Breast epithelium (tissue), 3 donors: ENCODE measurements at regions not wholly inside any gene's neighbourhood (a gene's known extent, or its start where the extent isn't known, plus 50 kb on each side); places are given as distances from the start of the nearest gene placed in this dataset.

Source experiments
- CTCF ChIP-seq, 3 donors: fragments of 450-650 bp; IDR thresholded peaks; one replicate each; pipeline ENCODE4 v1.5.1; 2016 to 2017; ENCODE audit warnings: antibody characterized with exemption in 3 of 3, mild to moderate bottlenecking in 3 of 3, moderate library complexity in 3 of 3
- POLR2A ChIP-seq: fragments of 450-650 bp; IDR thresholded peaks from one replicate; pipeline ENCODE4 v1.6.1; 2016; ENCODE audit warnings: antibody characterized with exemption, mild to moderate bottlenecking, moderate library complexity
- POLR2AphosphoS5 ChIP-seq, 3 donors: sonication (generic); formaldehyde crosslinking; IDR thresholded peaks; one replicate each; pipeline ENCODE4 v1.6.1; 2017; ENCODE audit warnings: antibody characterized with exemption in 3 of 3

DNA sequence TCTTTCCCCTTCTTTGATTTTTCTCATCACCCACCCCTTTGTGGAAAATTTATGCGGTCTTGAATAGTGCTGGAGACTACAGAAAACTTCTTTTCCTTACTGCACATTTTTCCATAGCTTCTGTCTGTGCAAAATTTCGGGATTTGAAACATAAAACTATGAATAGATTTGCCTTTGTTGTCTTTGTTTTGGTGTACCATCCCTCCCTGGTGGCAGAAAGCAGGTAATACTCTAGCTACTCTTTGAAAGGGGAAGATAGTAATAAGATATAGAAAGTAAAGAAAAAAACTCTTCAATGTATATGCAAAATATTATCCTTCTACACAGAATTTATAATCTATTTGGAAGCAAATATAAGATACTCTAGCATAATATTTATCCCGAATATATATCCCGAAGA lies 79.1 kb upstream of the LMO3 start:
- TF ChIP-seq POLR2A: no peak
- no peak for TF ChIP-seq CTCF (IDR thresholded peaks at IDR 0.05)
- TF ChIP-seq POLR2AphosphoS5 (IDR thresholded peaks at IDR 0.05): no peak
